Vagina (tissue), 2 donors: ENCODE measurements at regions not wholly inside any gene's neighbourhood (a gene's known extent, or its start where the extent isn't known, plus 50 kb on each side); places are given as distances from the start of the nearest gene placed in this dataset.
"Not testable (repeated sequence)": the region's sequence is repeated elsewhere in the genome, so short reads cannot be mapped to it uniquely, and the experiment has no call there.

Source experiments
- CTCF ChIP-seq, 3 experiments: fragments of 450-650 bp in 2 of 3; fragments of 200-600 bp in 1 of 3; sonication (generic) in 1 of 3; IDR thresholded peaks; one replicate each; pipeline ENCODE4 v1.5.1; 2017 to 2019; ENCODE audit warnings: antibody characterized with exemption in 3 of 3, mild to moderate bottlenecking in 2 of 3, moderate library complexity in 2 of 3
- POLR2A ChIP-seq, 2 donors: fragments of 450-650 bp; IDR thresholded peaks; one replicate each; pipeline ENCODE4 v1.6.1; 2017; ENCODE audit warnings: antibody characterized with exemption in 2 of 2, mild to moderate bottlenecking in 2 of 2, moderate library complexity in 2 of 2

- not testable (repeated sequence) for TF ChIP-seq CTCF, POLR2A (IDR thresholded peaks at IDR 0.05)
These were observed 517.1 kb downstream of the TP53TG3F start for GRCh38 chr16:33976521-33976920.
